NAMALWA (cell line): ENCODE measurements at regions not wholly inside any gene's neighbourhood (a gene's known extent, or its start where the extent isn't known, plus 50 kb on each side); places are given as distances from the start of the nearest gene placed in this dataset.

ENCODE experiments used
- DNase-seq: peaks from one replicate; pipeline ENCODE4 v3.0.0-alpha.2; 2015; ENCODE audit warnings: low spot score

- DNase-seq, result no peak
Observed at GRCh38 chrX:40485102-40485826, 95.5 kb upstream of the ATP6AP2 start.

GRCh38 chrX:40484408-40485091 is 96.2 kb upstream of the ATP6AP2 start:
- DNase-seq, result no peak

DNA sequence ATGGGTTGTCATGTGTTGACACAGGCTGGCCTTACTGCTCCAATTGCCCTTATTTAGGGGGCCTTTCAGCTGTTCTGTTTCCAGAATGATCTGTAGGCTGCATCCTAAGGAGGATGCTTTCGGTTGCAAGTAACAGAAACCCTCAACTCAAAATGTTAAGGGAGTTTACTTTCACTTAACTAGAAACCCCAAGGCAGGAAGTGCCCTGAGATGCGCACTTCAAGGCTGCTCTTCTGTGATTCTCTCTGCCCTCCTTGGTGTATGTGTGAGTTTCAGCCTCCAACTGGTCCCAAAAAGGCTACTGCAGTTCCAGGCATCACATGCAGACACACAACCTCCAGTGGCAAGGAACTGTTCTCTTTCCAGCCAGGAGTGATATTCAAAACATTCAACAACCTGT is 97.3 kb upstream of the ATP6AP2 start:
- no peak for DNase-seq

DNA sequence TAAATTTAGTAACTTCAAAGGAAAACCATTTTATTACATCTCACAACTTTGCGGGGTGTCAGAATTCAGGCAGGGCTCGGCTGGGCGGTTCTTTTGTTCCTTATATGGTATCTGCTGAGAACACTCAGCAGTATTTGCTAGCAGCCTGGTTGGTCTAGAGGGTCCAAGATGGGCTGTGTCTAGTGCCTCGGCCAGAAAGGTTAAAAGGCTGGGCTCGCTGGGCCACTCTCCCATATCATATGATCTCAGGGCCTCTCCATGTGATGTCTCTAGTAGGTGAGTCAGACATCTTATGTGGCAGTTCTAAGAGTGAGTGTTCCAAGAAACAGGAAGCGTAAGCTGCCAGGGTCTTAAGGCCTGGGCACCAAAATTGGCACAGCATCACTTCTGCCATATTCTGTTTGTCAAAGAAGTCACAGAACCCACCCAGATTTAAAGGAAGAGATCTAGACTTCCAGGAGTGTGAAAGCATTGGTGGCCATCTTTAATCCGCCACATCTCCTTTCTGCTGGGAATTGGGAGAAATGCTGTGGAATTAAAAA is 100.9 kb upstream of the ATP6AP2 start:
- no peak for DNase-seq

GRCh38 chrX:40478474-40479065 is 102.2 kb upstream of the ATP6AP2 start:
- no peak for DNase-seq

DNA sequence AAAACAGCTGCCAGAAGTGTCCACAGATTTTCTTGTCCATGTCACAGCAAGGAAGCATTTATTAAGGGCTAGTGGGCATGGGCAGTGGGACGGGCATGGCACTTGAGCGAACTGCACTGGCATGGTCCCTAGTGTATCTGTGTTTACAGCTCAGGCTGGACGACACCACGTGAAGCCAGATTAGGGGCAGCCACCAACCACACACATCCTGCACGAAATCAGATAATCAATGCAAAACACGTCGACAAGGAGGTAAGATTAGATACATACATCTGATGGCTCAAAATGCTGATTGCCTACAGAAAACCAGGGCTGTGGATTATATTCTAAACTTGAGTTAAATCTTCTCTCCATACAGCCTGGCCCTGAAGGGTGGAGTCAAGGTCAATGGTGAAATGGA is 103.8 kb upstream of the ATP6AP2 start:
- no peak for DNase-seq

- no peak for DNase-seq
Observed at GRCh38 chrX:40474645-40475044, 106.1 kb upstream of the ATP6AP2 start.

- no peak for DNase-seq
Observed at GRCh38 chrX:40474205-40474626, 106.6 kb upstream of the ATP6AP2 start.

DNA sequence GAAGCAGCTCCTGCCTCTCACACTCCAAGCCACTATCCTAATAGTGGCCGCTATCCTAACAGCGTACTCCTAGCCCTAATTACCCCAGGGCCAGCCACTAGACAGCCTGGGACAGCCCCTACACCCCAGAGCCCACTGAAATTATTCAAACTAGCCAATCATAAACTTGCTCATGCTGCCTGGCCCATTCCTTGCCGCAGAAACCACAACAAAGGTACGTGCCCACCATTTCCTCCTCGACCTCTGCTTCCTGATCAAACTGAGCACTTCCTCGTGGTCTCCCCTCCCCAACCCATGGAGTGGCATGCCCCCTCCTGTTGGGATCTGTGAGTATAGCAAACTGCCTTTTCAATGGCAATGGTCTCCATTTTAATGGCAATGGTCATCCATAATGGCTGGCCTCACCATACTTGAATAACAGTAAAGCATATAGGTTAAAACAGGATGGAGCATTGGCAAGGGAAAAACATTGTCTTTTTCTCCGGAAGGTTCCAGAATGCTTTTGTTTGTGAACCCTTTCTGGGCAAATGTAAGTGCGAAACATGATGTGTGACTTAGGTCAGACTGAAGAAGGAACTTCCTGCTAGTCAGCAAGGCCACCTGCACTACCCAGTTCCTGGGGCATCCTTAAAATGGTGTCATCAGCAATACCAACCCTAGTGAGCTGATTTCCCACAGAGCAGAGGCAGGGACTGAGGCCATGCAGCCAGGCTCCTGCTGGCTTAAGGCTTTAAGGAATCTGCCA is 107.1 kb upstream of the ATP6AP2 start:
- no peak for DNase-seq

GRCh38 chrX:40471965-40472648 is 108.7 kb upstream of the ATP6AP2 start:
- peak; percentile 78 for DNase-seq

DNA sequence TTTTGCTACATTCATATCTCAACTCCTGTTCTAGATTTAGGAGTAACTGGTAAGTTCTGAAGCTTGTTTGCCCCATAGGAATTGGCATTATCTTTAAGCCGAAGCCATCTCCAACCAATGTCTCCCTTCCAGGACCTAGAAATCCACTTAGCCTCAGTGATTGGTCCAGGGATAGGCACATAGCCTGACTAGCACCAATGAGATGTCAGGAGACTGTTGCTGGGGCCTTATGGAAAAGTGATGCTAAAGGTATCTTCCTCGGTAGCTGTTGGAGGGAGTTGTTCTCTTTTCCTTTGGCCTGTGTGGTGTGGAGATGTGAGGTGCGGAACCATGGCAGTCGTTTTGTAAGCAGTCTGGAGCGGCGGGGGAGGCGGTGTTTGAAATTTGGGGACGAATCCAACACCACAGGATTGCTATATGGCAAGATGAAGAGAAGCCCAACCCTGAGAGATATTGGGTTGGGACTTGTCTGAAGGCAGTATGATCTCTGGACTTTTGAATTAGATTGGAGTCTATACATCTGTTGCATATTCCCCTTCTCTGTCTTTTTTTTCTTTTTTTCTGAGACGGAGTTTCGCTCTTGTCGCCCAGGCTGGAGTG is 109.8 kb upstream of the ATP6AP2 start:
- DNase-seq, result no peak

DNA sequence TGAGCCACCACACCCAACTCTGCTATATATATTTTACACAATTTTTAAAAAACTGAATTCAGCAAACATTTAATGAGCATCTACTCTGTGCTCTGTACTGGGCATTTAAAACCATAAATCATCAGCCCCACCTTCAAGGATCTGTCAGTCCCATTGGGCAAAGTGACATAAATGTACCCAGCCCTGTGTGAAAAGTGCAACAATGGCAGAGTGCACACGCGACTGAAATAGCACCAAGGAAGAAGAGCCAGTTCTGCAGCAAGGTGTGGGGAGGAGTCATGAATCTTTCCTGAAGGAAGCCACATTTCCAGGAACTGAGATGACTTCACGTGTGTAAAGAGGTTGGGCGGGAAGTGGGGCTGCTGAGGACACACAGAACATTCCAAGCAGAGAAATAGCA is 111.5 kb upstream of the ATP6AP2 start:
- no peak for DNase-seq

DNA sequence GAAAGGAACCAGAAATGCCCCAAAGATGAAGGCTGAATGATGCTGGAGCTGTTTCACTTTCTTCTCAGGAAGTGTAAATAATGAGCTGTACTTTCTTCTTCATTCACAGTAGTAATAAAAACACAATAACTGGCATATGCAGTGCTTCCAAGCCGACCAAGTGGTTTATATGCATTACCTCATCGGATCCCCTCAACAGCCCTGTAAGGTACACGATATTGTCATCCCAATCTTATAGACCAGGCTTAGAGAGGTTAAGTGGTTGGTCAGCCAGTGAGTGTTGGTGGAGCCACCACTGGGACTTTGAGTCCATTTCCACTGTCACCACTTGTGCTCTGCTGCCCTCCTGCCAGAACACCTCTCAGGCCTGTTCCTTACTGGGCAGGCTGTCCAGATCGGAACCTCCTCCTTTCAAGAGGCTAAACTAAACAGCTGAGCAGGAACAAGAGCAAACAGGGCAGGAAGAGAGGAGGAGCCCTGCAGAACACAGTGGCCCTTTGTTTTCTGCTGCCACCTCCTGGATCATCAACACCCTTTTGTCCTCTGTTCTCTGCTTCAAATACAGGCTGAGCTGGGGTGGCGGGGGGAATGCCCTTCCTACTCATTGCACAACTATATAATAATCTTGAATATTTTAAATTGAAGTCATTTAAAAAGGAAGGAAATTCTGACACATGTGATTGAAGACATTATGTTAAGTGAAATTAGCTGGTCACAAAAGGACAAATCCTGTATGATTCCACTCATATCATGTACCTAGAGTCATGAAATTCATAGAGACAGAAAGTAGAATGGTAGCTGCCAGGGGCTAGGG is 112.5 kb upstream of the ATP6AP2 start:
- peak; percentile 25 for DNase-seq

DNA sequence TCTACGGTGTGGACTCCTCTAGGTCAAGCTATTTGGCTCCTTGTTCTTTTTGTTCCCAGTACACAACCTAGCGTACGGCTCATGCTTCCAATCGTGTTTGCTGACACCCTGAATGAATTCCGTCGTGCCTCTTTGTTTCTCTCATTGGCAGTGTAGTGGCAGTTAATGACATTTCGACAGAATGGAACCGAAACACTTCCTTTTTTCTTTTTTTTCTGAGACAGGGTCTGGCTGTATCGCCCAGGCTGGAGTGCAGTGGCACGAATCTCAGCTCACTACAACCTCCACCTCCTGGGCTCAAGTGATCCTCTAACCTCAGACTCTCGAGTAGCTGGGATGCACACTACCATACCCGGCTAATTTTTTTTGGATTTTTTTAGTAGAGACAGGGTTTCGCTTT is 113.3 kb upstream of the ATP6AP2 start:
- DNase-seq, result no peak

GRCh38 chrX:40465735-40466551 is 114.8 kb upstream of the ATP6AP2 start:
- no peak for DNase-seq

DNA sequence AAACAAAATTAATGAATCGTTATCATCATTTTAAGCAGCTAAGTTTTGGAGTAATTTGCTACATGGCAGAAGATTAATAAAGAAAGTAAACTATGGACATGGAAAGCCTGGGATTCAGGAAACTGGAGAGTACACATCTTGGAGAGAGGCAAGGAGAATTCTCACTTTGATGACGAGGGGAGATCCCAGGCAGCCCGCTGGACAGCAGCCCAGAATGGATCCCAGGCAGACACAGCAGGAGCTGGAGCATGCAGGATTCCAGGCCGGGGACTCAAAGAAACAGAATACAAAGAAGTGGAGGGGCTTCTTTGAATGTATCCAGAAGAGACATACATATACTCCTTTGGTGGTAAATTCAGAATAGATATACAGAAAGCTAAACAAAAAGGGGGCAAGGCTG is 118.0 kb upstream of the ATP6AP2 start:
- DNase-seq, result no peak

DNA sequence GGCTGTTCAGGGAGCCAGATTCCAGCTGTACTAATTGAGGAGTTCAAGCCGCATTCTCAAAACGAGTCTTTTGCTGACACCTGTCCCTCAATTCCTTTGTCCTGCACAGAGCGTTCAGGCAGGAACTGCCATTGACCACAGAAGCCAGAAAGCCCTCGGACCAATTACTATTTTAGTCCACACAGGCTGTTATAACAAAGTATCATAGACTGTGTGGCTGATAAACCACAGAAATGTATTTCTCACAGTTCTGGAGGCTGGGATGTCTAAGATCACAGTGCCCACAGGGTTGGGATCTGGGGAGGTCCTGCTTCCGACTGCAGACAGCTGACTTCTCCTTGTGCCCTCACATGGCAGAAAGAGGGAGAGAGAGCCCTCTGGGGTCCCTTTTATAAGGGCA is 119.8 kb upstream of the ATP6AP2 start:
- no peak for DNase-seq

- no peak for DNase-seq
Observed at GRCh38 chrX:40459571-40460158, 121.1 kb upstream of the ATP6AP2 start.

- DNase-seq, result no peak
Observed at GRCh38 chrX:40457406-40457805, 123.4 kb upstream of the ATP6AP2 start.
